Erythroblast (primary cell): ENCODE measurements at regions not wholly inside any gene's neighbourhood (a gene's known extent, or its start where the extent isn't known, plus 50 kb on each side); places are given as distances from the start of the nearest gene placed in this dataset.

Source experiments
- GATA1 ChIP-seq: IDR thresholded peaks from 2 replicates; pipeline ENCODE4 v1.6.1; 2011; ENCODE audit warnings: low read depth, mild to moderate bottlenecking, control low read depth, low read length, moderate library complexity
- POLR2A ChIP-seq: IDR thresholded peaks from 2 replicates; pipeline ENCODE4 v1.6.1; 2011; ENCODE audit warnings: mild to moderate bottlenecking, low read length

GRCh38 chr4:4602468-4602867 is 60.6 kb upstream of the STX18 start:
- TF ChIP-seq POLR2A (no peak), GATA1 (no peak)
